ENCODE measurements at regions not wholly inside any gene's neighbourhood (a gene's known extent, or its start where the extent isn't known, plus 50 kb on each side); places are given as distances from the start of the nearest gene placed in this dataset.
A peak's percentile ranks its signal among the peaks of the same experiment; 100 is the strongest.

DNA sequence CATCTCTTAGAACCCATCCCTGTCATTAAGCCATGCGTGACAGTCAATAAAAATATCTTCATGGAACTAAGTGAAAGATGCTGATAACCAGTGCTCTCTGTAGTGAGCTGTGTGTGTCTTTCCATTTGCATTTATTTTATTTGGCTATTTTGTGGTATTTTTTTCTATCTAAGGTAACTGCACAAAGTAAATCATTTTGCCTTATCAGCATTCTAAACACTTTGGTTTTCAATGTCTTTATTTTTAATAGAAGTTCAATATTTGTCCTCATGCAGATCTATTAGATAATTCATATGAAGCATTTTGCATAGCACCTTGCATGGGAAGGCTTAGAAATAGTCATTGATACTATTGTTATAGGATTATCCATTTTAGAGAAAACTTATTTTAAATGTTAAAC lies 163.6 kb upstream of the TANK start:
- no peak for TF ChIP-seq CTCF (conservative IDR thresholded peaks at IDR 0.05; ENCODE audit: low read length)
- no peak for DNase-seq (ENCODE audit: low read depth)
- no peak overlapping the region for H3K4me3 ChIP-seq (ENCODE audit: low read length)

- DNase-seq (ENCODE audit: low read depth), result no peak
- no peak overlapping the region for H3K4me3 ChIP-seq (ENCODE audit: low read length)
- TF ChIP-seq CTCF (conservative IDR thresholded peaks at IDR 0.05; ENCODE audit: low read length), result peak; percentile 60
Observed at GRCh38 chr2:161004379-161004778, 155.8 kb upstream of the TANK start.

GRCh38 chr2:161005170-161005569 lies 155.1 kb upstream of the TANK start:
- DNase-seq (ENCODE audit: low read depth), result peak; percentile 37
- TF ChIP-seq CTCF (conservative IDR thresholded peaks at IDR 0.05; ENCODE audit: low read length), result no peak
- H3K4me3 ChIP-seq (ENCODE audit: low read length), result no peak overlapping the region

DNA sequence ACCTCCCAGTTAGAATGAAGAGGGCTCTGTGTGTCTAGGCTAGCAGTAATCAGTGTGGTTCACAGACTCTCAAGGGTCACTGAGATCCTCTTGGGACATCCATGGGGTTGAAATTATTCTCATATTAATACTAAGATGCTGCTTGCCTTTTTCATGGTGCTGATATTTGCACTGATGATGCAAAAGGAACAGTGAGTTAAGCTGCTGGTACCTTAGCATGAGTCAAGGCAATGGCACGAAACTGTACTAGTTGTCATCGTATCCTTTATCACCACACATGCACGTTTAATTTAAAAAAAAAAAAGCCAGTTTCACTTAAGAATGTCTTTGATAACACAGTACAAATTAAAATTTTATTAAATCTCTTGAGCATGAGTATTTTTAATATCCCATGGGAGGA lies 151.9 kb upstream of the TANK start:
- no peak overlapping the region for H3K4me3 ChIP-seq (ENCODE audit: low read length)
- no peak for TF ChIP-seq CTCF (conservative IDR thresholded peaks at IDR 0.05; ENCODE audit: low read length)
- no peak for DNase-seq (ENCODE audit: low read depth)

DNA sequence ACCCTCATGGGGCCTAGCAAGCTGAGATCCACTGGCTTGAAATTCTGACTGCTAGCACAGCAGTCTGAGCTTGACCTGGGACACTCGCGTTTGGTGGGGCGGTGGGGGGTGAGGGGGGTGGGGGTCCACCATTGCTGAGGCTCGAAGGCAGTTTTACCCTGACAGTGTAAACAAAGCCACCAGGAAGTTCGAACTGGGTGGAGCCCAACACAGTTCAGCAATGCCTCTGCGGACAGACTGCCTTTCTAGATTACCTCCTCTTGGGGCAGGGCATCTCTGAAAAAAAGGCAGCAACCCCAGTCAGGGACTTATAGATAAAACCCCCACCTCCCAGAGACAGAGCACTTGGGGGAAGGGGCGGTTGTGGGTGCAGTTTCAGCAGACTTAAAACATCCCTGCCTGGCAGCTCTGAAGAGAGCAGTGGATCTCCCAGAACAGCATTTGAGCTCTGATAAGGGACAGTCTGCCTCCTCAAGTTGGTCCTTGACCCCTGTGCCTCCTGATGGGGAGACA lies 149.7 kb upstream of the TANK start:
- no peak overlapping the region for H3K4me3 ChIP-seq (ENCODE audit: low read length)
- no peak for DNase-seq (ENCODE audit: low read depth)
- TF ChIP-seq CTCF (conservative IDR thresholded peaks at IDR 0.05; ENCODE audit: low read length), result no peak

- peak; percentile 65 for DNase-seq (ENCODE audit: low read depth)
- TF ChIP-seq CTCF (conservative IDR thresholded peaks at IDR 0.05; ENCODE audit: low read length), result no peak
- no peak overlapping the region for H3K4me3 ChIP-seq (ENCODE audit: low read length)
Observed at GRCh38 chr2:161017780-161018470, 142.3 kb upstream of the TANK start.

- H3K4me3 ChIP-seq (ENCODE audit: low read length), result no peak overlapping the region
- TF ChIP-seq CTCF (conservative IDR thresholded peaks at IDR 0.05; ENCODE audit: low read length), result no peak
Observed at GRCh38 chr2:161019311-161019710, 140.9 kb upstream of the TANK start.

More at GRCh38 chr2:161019311-161019710, 140.9 kb upstream of the TANK start:
- DNase-seq (ENCODE audit: low read depth), result no peak
